Amygdala (tissue), 56 donors: ENCODE measurements at regions not wholly inside any gene's neighbourhood (a gene's known extent, or its start where the extent isn't known, plus 50 kb on each side); places are given as distances from the start of the nearest gene placed in this dataset.

Source experiments
- DNase-seq, 56 donors: peaks; one replicate each; lab custom pipeline; 2025; lab: John Stamatoyannopoulos, UW

DNA sequence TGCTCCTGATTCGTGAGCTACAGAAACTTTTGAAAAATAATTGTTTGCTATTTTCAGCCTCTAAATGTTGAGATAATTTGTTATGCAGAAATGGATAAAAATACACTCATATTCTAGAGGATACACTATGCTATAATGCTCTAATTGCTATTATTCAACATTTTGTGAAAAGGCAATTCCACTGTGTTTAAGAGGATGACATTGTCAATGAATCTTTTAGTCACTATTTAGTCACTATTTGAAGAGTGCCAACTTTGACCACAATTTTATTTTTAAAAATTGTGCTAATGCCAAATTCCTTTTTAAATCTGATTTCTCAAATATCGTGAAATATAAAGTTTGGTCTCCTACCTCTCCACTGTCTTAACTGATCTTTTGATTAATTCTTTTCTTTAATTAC, 604.9 kb upstream of the KCNMB2 start:
- DNase-seq, result no peak

DNA sequence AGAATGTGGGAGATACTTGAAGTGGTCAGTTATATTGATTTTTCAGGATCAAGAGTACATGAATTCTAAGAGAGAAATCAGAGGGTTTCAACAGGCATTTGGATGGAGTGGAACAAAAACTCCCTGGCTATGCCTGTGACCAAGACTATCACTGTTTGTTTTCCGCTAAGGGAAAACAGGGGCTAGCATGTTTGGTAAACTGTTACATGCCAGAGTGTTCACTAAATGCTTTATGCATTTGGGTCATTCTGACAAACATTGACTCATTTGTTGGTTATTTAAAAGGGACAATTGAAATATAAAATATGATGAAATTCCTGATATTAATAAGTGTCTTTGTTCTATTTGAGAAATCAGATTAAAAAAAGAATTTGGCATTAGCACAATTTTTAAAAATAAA, 603.9 kb upstream of the KCNMB2 start:
- DNase-seq, result no peak

DNA sequence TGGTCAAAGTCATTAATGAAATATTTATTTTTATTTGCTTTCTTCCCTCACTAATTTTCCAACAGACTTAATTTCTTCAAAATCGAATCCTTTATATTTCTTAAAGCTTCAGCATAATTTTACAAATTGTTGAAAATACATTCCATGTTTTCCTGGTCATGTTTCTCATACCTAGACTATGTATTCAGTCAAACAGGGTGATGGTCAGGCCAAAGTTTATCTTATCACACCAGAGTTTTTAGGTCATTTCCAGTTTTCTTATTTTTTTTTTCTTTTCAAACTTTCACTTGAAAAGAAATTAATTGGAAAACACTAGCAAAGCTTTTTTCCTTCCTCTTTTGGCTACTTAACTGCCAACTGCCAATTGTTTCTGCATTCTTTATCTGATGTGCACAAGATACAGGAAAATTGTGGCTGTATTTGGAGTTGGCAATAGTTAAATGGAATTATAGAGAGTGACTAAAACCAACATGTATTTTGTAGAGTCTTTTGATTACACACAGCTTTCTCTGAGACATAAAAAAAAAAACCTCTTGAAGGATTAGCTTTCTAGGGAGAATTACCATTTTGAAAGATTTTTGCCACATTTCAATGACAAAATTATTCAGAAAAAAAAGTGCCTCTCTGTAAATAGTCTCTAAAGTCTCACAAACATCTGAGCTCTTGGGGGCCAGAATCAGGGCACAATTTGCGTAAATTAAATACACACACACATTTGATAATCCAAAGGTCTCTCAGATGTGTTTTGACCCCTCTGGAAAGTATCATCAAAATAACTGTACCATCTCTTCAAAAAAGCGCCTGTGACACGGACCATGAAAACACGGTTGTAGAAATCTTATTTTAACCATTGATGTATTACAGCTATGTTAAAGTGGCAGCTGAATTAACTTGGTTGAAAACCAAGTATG, 603.2 kb upstream of the KCNMB2 start:
- no peak for DNase-seq

DNA sequence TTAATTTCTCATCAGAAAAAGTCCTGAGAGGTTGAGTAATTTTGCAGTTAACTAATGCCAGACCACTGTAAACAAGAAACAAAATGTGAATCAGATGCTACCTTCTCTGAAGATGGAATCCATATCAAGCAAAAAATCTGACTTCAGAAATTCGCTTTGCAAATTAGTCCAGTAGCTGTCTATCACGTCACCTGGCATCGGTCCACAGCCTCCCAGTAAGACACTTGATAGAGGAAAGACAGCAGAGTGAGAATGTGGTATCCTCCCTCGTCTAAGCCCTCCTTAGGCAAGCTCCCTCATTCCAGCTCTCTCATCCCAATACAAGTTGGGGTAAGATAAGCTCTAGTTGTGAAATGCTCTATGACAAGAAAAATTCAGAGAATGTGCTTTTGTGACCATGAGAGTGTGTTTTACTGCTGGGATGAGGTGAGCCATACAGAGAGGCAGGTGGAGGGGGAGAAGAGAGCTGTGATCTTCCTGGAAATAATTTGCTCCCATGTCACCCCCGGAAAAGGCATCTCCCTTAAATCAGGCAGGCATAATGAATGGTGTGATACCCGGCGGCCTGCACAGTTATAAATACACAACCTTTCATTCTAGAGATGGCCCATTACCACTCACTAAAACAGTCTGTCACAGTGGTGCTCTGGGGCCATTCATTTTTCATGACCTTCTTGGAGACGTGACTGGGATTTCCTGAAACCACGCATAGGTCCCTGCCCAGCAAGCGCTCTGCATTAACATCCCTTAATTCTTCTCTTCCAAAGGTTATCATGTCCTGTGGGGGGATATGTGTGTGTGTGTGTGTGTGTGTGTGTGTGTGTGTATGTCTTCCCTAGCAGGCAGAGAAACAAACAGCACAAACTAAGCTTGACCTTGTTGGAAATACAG, 602.0 kb upstream of the KCNMB2 start:
- peak in 1 of 56 donors; percentile 7 for DNase-seq

DNA sequence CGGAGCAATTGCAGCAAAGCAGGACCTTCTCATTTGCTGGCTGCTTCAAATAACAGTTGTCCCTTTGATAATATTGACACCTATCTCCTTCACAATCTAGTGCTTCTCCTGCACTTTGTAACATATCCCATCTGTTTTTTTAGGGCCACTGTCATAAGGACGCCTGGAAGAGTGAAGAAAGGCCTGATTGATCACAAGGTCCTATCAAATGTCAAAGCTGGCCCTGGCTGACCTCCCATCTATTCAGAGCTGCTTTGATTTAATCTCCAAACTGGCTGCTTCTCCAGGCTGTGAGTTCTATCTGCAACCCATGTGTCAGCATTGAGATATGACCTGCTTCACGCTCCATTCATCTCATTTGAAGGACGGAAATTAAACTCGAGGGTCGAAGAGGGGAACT, 601.2 kb upstream of the KCNMB2 start:
- DNase-seq, result no peak

DNA sequence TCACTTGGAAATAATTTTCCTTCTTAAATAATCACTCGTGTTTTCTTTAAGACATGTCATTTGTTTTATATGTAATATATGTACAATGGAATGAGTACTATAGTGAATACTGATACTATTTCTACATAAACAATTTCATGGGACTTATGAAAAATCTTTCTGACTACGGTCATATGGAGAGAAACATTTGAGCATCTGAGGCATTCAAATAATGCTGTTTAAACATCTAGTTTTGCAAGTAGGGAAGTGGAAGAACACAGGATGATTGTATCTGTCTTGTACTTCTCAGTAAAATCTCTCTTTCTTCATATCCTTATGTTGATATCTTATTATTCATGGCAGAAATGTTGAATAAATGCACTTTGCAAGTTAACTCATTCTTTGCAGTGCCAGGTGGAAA, 599.5 kb upstream of the KCNMB2 start:
- no peak for DNase-seq

DNA sequence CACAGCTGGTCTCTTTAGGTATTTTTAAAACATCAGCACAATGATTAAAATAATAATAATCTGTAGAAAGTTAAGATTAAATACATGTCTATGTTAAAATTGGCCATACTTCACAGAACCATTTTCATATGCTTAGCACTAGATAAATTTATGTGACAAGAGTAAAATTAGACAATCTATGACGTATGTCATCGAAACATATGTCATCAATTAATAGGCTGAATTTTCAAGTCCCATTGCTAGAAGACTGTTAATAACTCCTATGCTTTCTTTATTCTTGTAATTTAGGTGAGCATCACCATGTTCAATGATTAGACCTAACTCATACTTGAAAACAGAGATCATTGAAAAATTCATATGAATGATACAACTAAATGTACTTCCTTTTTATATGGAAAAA, 593.3 kb upstream of the KCNMB2 start:
- no peak for DNase-seq

DNA sequence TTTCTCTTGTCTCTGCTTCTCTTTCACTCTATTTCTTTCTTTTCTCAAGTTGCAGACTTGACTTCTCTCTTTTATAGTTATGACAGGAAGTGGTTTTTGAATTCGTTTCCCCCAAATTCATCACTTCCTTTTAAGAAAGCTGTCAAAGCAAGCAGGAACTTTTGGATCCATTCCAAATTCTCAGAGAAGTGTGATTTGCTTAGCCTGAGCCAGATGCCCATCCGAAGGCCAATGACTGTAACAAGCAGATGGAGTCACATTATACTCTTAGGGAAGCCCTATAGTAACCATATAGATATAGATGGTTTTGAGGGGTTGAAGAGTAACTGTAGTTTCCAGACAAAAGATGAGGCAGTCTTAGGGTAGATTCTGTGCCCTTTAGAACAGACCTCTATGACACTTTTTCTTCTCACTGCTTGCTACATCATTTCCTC, 592.0 kb upstream of the KCNMB2 start:
- no peak for DNase-seq

DNA sequence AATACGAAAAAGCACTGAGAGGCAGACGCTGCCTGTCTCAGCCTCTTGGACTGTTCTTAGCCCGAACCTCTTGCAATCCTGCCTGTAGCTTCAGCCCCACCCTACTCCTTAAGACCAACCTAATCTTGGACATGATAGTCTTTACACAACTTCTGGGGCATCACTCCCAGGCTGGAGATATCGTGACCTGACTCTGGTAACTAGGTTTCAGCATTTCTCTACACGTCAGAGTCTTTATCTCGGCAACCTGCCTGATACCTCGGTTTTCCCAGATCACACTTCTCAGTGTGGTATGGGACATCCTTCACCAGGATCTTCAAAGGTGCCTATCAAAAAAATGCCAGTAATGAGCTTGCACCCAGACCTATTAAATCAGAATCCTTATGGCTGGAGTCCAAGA, 590.2 kb upstream of the KCNMB2 start:
- no peak for DNase-seq

DNA sequence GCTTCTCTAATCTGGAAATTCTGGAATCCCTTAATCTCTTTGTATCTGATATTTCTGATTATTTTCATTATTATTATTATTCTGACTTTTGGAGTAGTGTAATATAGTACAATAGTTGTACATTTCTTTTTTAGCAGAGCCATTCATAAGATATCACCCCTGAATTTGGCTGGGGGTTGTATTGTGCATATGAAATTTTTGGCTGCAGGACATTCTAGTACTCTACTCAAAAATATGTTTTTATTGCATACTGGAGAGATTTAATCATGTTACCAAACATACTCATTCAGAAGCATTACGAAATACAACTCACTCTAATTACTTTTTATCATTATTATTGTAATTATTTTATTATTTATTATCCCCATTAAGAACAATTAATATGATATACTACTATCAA, 589.7 kb upstream of the KCNMB2 start:
- no peak for DNase-seq

DNA sequence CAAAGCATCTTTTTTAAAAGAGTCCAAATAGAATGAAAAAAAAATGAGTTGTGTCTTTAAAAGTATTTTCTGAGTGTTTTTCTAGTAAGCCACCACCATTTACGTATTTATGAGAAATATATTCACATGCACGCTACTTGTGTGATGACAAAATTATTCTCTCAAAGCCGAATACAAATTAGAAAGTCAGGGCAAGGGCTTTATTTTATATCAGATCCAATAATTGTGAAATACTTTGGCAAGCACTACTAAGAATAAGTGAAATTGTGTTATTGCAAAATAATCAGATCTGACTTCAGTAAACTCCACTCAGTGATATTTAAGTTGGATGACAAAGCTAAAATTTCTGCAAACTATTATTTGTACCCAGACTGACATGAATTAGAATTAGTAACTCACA, 589.3 kb upstream of the KCNMB2 start:
- DNase-seq, result no peak

DNA sequence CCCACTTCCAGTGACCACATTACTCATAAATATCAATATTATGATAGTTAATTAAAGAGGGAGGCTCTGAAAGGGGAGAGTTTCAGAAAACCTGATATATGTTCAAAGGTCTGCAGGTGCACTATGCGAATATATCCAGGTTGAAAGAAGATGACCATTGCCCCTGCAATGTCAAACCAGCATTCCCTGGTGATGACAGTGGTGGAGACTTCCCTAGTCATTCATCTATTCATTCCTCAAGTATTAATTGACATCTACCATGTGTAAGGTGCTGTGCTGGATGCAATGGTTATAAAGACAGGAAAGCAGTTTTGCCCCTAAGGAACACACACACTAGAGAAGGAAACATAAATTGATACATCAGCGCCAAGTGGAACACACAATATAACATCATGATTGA, 588.3 kb upstream of the KCNMB2 start:
- no peak for DNase-seq

DNA sequence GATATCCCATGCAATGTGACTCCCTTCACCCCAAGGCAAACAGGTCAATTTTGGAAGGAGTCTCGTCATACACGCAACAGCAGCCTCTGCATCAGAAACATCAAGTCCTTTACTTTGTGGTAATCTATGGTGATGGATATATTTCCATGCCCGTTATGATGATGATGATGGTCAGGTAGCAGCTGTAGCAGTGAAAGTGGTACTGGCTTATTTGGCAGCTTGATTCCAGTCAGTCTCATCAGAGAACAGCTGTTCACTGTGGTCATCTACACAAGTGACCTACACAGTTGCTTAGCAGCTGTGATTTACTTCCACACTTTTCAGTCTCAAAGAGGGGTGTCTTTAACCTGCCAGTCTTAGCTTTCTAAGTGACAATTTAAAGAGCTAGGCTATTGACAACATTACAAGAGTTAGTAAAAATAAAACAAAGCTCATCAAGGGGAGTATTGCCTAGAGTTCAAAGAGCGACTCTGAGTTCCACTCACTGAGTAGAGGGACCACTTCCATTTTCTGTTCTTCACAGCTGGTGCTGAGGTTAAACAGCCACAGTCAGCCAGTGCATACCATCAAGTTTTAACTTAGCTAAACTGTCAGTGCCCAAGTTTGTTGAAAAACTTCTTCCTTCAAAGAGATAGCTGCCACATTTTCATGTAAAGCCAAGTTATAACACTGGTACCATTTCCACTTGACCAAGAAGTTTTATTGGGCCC, 587.4 kb upstream of the KCNMB2 start:
- DNase-seq, result no peak

DNA sequence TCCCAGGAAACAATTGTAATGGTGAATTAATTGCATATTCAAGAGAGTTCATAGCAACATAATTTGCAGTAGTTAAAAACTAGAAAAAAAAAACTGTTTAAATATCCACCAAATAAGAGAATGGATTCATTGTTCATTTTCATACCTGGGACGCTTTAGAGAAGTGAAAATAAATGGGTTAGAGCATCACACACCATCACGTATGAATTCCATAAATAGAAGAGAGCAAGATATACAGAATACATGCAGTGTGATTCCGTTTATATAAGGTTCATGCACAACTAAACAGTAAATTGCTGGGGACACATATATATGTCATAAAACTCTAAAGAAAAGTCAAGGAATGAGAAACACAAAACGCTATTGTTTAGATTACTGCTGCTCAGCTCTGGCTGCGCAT, 577.0 kb upstream of the KCNMB2 start:
- no peak for DNase-seq

DNA sequence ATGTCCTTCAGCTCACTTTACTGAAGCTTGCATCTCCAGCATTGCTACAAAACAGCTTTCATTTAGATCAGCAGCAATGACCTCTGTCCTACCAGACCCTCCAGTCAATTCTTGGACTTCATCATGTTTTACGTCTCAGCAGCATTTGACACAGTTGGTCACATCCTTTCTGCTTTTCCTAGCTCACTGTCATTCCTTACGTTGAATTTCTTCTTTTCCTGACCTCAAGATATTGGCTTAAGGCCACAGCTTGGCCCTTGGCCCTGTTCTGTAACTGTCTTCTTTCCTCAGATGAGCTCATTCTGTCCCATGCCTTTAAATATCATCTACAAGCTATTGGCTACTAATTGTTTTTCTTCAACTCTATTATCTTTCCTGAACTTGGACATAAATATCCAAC, 576.2 kb upstream of the KCNMB2 start:
- DNase-seq, result no peak

DNA sequence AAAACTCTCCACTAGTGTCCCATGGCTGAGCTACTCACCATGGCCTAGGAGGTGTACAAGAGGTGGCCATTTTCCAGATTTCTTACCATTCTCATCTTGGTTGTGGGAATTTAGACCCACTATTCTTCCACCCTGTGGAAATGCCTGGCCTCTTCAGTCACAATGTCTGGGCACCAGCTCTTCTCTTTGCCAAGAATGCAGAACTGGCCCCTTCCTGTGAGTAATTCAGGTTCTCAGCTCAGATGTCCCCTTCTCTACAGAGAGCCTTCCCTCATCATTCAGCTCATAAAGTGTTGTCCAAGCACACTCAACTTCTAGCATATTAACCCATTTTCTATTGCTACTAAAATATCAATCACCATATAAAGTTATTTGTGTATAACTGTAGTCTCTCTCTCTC, 575.5 kb upstream of the KCNMB2 start:
- no peak for DNase-seq

DNA sequence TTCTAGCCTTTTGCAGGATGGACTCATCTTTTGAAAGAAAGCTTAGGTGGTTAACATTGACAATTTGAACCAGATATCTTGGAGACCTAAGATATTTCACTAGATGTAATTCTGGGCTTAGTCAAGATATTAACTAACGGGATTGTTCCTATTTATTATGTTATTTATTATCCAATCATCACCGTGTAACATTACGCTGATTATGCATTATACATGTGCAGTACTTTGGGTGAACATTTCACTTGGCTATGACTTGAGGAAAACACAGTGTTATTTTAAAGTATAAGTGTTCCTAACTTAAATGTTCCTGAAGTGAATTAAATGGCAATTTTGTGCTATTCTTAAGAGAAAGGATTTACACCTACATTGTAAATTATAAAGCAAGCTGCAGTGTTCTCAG, 574.5 kb upstream of the KCNMB2 start:
- peak in 1 of 56 donors; percentile 2 for DNase-seq

DNA sequence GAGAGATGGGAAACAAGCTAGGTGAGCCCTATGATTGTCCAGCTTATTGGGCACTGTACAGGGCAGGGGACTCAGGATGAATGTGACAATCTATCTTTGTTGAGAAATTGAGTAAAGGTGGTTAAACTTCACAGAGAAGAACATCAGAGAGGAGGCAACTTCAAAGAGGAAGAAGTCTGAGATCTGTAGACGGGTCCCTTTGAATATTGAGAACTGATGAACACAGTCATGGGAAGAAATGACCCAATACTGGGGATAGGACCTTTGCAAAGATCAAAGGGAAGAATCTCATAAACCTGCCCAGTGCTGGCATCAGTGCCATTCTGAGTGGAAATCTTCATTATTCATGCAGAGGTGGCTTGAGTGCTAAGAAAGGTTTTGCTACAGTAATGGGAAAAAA, 569.7 kb upstream of the KCNMB2 start:
- no peak for DNase-seq

DNA sequence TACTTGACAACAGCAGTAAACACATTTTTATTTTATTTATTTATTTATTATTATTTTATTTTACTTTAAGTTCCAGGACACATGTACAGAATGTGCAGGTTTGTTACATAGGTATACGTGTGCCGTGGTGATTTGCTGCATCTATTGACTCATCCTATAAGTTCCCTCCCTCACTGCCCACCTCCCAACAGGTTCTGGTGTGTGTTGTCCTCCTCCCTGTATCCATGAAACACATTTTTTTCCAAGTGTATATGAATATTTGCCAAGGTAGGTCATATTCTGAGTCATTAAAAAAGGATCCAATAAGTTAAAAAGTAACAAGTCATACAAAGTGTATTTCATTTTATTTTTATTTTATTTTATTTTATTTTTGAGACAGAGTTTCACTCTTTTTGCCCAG, 567.3 kb upstream of the KCNMB2 start:
- DNase-seq, result no peak

DNA sequence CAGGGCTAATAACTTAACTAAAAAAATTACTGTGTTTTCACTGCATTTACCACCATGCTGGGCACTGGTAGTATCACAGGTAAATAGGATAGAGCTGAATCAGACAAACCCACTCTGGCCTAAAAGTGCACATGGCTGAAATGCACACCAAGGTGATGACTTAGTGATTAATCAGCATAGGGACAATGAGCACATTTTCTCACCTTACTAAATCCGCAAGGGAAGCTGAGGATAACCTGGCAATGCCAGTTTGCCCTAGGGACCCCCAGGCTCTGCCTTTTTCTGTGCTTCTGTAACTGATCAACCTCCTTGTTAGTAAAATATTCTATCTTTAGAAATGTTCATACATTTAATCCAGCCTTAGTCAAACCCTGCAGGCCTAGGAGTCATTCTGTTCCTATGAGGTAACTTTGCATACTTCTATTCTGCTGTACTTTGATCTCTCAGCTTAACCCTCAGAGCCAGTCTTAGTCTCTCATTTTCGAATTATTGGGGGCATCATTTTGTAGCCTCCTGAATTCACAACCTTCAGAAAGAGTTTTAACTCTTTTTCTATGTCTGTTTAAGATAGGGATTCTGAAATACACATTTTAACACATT, 562.9 kb upstream of the KCNMB2 start:
- no peak for DNase-seq

DNA sequence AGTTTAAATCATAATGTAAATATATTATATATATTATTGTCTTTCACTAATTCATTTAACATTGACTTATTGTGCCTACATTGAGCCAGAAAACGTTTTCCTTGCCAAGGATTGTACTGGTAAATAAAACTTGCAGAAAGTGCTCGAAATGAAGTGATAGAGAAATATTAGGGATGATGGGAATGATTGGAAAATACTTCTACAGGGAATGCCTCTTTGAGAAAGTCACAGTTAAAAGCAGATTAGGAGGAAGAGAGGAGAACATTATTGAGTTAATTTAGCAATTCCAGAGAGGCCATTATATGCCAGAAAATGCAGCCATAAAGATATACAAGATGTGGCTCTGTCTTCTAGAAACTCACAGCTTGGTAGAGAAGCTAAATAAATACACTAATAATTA, 560.0 kb upstream of the KCNMB2 start:
- DNase-seq, result no peak
